ENCODE measurements at regions not wholly inside any gene's neighbourhood (a gene's known extent, or its start where the extent isn't known, plus 50 kb on each side); places are given as distances from the start of the nearest gene placed in this dataset.

DNA sequence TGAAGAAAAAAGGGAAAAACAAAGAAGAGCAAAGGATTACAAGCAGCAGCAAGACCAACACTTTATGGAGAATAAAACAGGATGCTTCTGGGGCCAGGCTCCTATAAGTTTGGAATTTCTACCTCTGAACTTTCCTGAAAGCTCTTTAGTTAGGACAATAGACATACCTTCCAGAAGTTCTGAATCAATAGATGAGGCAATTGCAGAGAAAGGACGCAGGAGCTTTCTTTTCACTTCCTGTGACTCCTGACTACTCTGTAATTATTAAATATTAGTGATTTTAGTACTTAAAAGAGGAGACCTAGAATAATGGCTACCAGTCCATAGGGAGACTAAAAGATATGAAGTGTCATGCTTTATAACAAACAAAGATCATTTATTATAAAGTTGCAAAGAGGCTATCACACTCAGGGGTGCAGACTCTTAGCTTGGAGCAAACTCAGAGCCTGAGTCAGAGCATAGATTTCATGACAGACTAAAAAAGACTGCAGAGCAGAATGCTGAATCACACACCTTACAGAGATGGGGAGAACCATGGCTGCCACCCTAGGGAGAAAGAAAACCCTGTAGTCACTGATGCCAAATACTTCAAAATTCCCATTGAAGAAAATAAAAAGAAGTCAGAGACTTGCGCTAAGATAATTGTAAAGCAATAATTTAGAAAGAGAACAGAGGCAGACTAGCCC is 52.5 kb upstream of the FAM136A start:
- H3K27ac ChIP-seq, result peak overlapping the region; percentile 99
- DNase-seq (ENCODE audit: low read depth, low spot score), result no peak
